NCI-H1417 treated with DMSO at 0.1 percent for 48 hours (cell line): ENCODE measurements at regions not wholly inside any gene's neighbourhood (a gene's known extent, or its start where the extent isn't known, plus 50 kb on each side); places are given as distances from the start of the nearest gene placed in this dataset.

Experiments used
- DNase-seq: peaks from one replicate; lab custom pipeline; 2025; lab: John Stamatoyannopoulos, UW

- no peak for DNase-seq
These were observed 1407.0 kb upstream of the CELF4 start for GRCh38 chr18:38972571-38972970.

DNA sequence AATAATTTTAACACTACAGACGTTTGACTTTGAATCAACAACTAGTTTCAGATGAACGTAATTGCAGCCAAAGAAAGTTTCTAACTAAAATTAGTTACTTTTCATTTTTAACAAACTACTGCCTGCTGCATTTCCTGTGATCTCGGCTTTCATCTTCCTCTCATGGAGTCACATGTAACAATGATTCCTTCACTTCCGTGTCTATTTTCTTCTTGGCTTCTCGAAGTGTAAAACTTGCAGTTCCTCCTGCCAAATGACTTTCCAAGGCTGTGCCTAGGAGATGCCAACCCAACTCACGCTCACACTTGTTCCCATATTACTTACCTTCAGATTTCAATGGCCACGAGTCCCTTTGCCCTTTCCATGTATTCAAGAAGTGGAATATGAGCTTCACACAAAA lies 1406.3 kb upstream of the CELF4 start:
- DNase-seq, result no peak

DNA sequence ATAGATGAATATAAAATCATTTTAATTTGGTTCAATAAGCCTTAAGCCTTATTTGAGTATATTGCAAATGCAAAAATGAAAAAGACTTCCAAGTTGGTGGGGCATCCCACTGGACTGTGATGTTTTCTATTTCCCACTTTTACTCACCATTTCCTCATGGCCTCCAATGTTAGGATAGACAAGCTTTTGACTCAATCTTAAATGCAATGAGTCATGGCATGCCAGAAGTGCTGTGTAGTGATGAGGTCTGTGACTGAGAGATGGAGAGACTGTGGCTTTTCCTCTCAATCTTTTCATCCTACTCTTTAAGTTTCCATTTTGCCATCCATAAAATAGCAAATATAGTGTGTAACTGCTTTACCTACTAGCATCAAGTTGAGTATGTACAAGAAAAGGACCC lies 1401.2 kb upstream of the CELF4 start:
- no peak for DNase-seq

DNA sequence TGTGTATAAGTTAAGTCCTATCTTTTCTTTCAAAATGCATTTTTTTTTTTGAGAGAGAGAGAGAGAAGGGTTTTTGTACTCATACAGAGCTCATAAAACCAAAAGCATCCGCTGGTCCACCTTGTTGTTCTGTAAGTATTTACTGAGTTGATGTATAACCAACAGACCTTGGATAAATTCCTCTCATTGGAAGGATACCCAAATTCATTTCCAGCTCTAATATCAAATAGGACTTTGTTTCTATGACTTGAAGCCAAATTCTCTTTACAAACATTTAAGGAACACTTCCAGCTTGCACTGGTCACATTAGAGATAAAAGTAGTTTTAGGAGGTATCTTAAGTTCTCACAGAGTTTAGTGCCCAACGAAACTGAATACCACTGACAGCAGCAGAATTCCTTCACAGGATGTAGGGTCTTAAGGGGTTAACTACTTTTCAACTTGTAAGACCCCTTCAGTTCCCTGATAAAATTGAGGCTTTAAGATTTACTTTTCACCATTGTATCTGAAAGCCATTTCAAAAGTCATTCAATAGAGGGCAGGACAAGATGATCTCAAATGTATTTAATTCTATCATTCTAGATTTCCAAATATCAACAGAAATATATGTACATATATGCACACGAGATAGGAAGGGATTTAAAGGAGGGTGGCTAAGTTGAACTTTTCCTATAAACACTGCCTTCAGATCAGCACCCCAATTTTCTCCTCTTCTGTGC lies 1398.5 kb upstream of the CELF4 start:
- DNase-seq, result no peak

- DNase-seq, result no peak
These were observed 1396.3 kb upstream of the CELF4 start for GRCh38 chr18:38961880-38962279.

- no peak for DNase-seq
These were observed 1392.1 kb upstream of the CELF4 start for GRCh38 chr18:38957736-38958135.

DNA sequence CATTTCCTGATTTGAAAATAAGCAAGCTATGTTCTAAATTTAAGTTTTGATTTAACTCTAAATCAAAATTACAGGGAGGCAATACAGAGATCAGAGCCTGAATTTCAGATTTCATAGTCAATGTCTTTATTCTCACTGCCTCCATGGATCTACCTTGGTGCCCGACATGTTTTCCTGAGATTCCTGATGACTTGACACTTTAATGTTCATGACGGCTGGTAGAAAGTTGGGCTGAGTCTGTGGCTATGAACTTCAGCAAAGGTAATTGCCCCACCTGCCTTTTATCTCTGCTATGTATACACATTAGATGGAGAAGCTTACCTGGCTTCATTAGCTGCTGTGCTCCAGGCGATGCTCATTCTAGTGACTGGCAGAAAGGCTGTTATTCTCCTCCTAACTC lies 1390.5 kb upstream of the CELF4 start:
- DNase-seq, result no peak

DNA sequence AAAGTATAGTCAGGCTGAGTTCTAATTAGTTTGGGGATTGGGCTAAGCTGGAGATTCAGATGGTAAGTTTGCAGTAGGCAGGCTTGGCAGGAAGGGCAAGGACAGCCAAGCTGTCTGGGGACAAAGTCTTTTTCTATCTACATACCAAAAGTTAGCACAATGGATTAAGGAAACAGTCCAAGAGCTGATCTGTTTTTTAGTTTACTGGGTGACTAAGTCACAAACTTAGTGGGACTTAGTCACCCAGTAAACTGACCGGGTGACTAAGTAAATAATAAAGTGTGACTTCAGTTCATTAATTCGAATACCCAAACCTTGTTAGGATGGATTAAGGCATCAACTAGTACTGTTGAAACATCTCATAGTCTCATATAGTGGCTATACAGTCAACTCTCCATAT lies 1386.0 kb upstream of the CELF4 start:
- no peak for DNase-seq

GRCh38 chr18:38948436-38948835 lies 1382.8 kb upstream of the CELF4 start:
- DNase-seq, result no peak

GRCh38 chr18:38944446-38945024 lies 1378.9 kb upstream of the CELF4 start:
- no peak for DNase-seq

DNA sequence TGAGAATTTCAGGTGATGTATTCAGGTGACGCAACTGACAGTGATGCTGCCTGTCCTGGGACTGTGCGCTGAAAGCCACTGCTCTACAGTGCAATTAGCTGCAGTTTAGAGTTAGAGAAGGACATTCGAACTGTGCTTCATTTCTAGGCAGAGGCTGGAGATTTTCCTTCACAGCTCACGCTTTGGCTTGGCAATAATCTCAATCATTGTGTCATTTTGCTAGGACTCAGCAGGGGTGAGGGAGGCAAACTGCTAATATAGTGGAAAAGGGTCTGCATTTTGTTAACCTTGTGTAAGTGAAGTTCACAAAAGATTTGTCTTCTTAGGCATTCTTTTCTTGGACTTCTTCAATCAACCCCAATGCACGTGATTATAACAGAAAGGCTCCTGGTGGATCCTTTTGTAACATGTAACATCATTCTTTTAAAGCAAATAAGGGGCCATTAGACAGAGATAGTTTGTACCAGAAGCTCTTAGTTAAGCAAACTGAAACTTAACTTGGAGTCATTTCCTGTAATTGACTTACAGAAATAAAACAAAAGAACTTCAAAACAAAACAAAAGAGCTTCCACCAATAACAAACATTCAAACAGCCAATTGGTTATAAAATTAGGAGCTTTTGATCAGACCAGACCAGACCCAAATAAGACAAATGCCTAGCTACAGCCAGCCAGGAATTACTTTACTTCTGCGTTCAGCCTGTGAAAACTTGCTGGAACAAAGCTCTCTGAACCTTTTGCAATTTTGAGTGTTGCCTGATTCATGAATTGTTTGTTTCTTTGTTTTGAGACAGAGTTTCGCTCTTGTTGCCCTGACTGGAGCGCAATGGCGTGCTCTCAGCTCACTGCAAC lies 1376.3 kb upstream of the CELF4 start:
- DNase-seq, result no peak

GRCh38 chr18:38940863-38941531 lies 1375.4 kb upstream of the CELF4 start:
- DNase-seq, result no peak

- DNase-seq, result no peak
These were observed 1374.9 kb upstream of the CELF4 start for GRCh38 chr18:38940475-38940862.

DNA sequence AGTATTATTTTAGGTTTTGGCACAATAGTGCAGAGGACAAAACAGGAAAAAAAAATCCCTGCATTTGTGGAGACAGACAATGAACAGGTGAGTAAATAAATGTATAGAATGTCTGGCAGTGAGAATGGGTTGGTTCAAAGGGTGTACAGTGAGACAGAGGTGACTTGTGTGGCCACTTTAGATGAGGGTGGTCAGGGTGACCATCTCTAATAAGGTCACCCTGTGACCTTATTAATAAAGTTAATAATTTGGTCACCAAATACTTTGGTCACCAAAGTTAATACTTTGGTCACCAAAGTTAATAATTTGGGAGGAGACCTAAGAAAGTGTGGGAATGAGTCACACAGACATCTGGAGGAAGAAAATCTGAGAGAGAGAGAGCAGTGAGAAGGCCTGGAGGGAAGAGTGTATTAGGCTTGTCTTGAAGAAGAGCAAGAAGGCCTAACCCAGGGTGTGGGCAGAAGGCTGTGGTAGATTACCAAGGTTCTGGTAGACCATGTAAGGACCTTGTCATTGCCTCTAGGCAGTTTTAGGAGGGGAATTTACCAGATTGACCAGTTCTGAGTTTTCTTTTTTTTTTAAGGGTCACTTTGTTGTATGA lies 1368.4 kb upstream of the CELF4 start:
- DNase-seq, result no peak

DNA sequence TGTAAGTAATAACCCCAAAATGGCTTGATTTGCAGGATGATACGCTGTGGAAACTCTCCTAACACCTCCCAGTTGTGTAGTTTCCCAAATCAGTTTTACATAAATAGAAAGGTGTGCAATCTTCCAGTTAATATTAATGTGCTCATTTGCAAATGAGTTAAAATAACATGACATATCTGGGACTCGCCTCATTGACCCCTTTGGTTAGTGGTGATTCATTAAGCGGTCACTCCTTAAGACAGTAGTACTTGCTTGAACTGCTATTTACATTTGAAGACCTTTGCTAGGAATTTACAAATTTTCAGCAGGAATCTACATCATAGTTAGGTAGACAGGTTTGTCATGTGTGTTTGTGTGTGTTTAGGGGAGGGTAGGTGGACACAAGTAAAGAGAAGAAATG lies 1367.7 kb upstream of the CELF4 start:
- no peak for DNase-seq

GRCh38 chr18:38932752-38933151 lies 1367.2 kb upstream of the CELF4 start:
- DNase-seq, result no peak

DNA sequence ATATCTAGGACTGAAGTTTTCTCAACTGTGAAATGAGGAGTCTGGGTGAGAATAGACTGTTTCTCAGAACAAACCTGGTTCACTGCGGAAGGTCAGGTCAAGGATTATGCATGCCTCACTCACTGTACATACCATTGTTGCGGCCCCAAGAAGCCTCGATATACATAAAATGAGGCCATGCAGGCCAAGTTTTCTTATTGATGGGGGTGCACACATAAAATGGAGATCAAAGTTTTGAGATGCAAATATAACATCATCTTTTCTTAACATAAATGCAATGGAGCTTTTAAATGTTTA lies 1366.1 kb upstream of the CELF4 start:
- DNase-seq, result no peak

- DNase-seq, result no peak
These were observed 1365.5 kb upstream of the CELF4 start for GRCh38 chr18:38930881-38931753.

- no peak for DNase-seq
These were observed 1357.9 kb upstream of the CELF4 start for GRCh38 chr18:38923540-38923939.

GRCh38 chr18:38923126-38923525 lies 1357.5 kb upstream of the CELF4 start:
- DNase-seq, result no peak

GRCh38 chr18:38909972-38910371 lies 1344.4 kb upstream of the CELF4 start:
- DNase-seq, result no peak
